H9 (cell line): ENCODE measurements at regions not wholly inside any gene's neighbourhood (a gene's known extent, or its start where the extent isn't known, plus 50 kb on each side); places are given as distances from the start of the nearest gene placed in this dataset.

Source experiments
- DNase-seq: peaks from one replicate; pipeline ENCODE4 v3.0.0-alpha.2; 2017
- H2AFZ ChIP-seq: one replicate; pipeline ENCODE4 v1.6.1; 2013; ENCODE audit warnings: mild to moderate bottlenecking, low read length, control low read depth, moderate library complexity
- H2AK5ac ChIP-seq: 2 replicates; pipeline ENCODE4 v1.6.1; 2013; ENCODE audit warnings: low read length, control low read depth, mixed read lengths; ENCODE audit not compliant: insufficient read length
- H2BK120ac ChIP-seq: one replicate; pipeline ENCODE4 v1.6.1; 2013; ENCODE audit warnings: low read depth, mild to moderate bottlenecking, low read length, control low read depth, inconsistent platforms; ENCODE audit not compliant: poor library complexity, severe bottlenecking
- H2BK12ac ChIP-seq: 2 replicates; pipeline ENCODE4 v1.6.1; 2013; ENCODE audit warnings: low read length, control low read depth, mixed read lengths, low read depth; ENCODE audit not compliant: insufficient read length
- H2BK15ac ChIP-seq: 2 replicates; pipeline ENCODE4 v1.6.1; 2013; ENCODE audit warnings: low read depth, low read length, control low read depth
- H2BK20ac ChIP-seq: one replicate; pipeline ENCODE4 v1.6.1; 2013; ENCODE audit warnings: low read depth, mild to moderate bottlenecking, low read length, control low read depth, inconsistent platforms; ENCODE audit not compliant: poor library complexity, severe bottlenecking
- H2BK5ac ChIP-seq: 2 replicates; pipeline ENCODE4 v1.6.1; 2013; ENCODE audit warnings: low read length, control low read depth, mixed read lengths; ENCODE audit not compliant: insufficient read length
- H3K14ac ChIP-seq: 2 replicates; pipeline ENCODE4 v1.6.1; 2013; ENCODE audit warnings: low read length, control low read depth; ENCODE audit not compliant: insufficient read depth
- H3K18ac ChIP-seq: 2 replicates; pipeline ENCODE4 v1.6.1; 2013; ENCODE audit warnings: low read depth, mild to moderate bottlenecking, mixed read lengths, low read length, control low read depth; ENCODE audit not compliant: insufficient read length
- H3K23ac ChIP-seq: 2 replicates; pipeline ENCODE4 v1.6.1; 2013; ENCODE audit warnings: low read length, control low read depth, mixed read lengths, low read depth; ENCODE audit not compliant: insufficient read length
- H3K23me2 ChIP-seq: 2 replicates; pipeline ENCODE4 v1.6.1; 2013; ENCODE audit warnings: low read depth, mild to moderate bottlenecking, mixed read lengths, low read length, control low read depth; ENCODE audit not compliant: insufficient read length, poor library complexity, severe bottlenecking
- H3K27ac ChIP-seq: 2 replicates; pipeline ENCODE4 v1.5.1; 2013; ENCODE audit warnings: low read length, control low read depth, mixed read lengths, low read depth; ENCODE audit not compliant: insufficient read length
- H3K27me3 ChIP-seq: 2 replicates; pipeline ENCODE4 v1.6.1; 2013; ENCODE audit warnings: low read length, control low read depth, inconsistent platforms; ENCODE audit not compliant: insufficient read depth
- H3K4ac ChIP-seq: 2 replicates; pipeline ENCODE4 v1.6.1; 2013; ENCODE audit warnings: low read depth, mild to moderate bottlenecking, control low read depth, inconsistent platforms, low read length, moderate library complexity
- H3K4me1 ChIP-seq: 2 replicates; pipeline ENCODE4 v1.6.1; 2013; ENCODE audit warnings: low read length, control low read depth, inconsistent platforms; ENCODE audit not compliant: insufficient read depth
- H3K4me2 ChIP-seq: 2 replicates; pipeline ENCODE4 v1.6.1; 2013; ENCODE audit warnings: low read length, control low read depth, mixed read lengths; ENCODE audit not compliant: insufficient read length, insufficient read depth
- H3K56ac ChIP-seq: 2 replicates; pipeline ENCODE4 v1.6.1; 2013; ENCODE audit warnings: low read depth, mild to moderate bottlenecking, mixed read lengths, low read length, control low read depth; ENCODE audit not compliant: insufficient read length
- H3K79me1 ChIP-seq: 2 replicates; pipeline ENCODE4 v1.6.1; 2013; ENCODE audit warnings: low read depth, mild to moderate bottlenecking, moderate library complexity, low read length, control low read depth, inconsistent platforms; ENCODE audit not compliant: insufficient read depth, poor library complexity, severe bottlenecking
- H3K79me2 ChIP-seq: 2 replicates; pipeline ENCODE4 v1.6.1; 2013; ENCODE audit warnings: low read length, control low read depth, inconsistent platforms; ENCODE audit not compliant: insufficient read depth
- H3K9ac ChIP-seq: 2 replicates; pipeline ENCODE4 v1.6.1; 2013; ENCODE audit warnings: low read length, control low read depth, mixed read lengths; ENCODE audit not compliant: insufficient read length; ENCODE audit errors: extremely low read depth
- H3K9me3 ChIP-seq: one replicate; pipeline ENCODE4 v1.6.1; 2013; ENCODE audit warnings: low read depth, low read length, inconsistent platforms; ENCODE audit not compliant: control insufficient read depth
- H3T11ph ChIP-seq: one replicate; pipeline ENCODE4 v1.6.1; 2013; ENCODE audit warnings: mild to moderate bottlenecking, low read length, control low read depth, inconsistent platforms
- H4K20me1 ChIP-seq: one replicate; pipeline ENCODE4 v1.6.1; 2013; ENCODE audit not compliant: control insufficient read depth, insufficient read length, insufficient read depth
- H4K5ac ChIP-seq: 2 replicates; pipeline ENCODE4 v1.6.1; 2013; ENCODE audit warnings: low read depth, mild to moderate bottlenecking, mixed read lengths, low read length, control low read depth; ENCODE audit not compliant: insufficient read length
- H4K8ac ChIP-seq: replicated peaks from 2 replicates; pipeline ENCODE4 v1.6.1; 2013; ENCODE audit warnings: low read length, control low read depth, mixed read lengths, low read depth; ENCODE audit not compliant: insufficient read length
- H4K91ac ChIP-seq: 2 replicates; pipeline ENCODE4 v1.6.1; 2013; ENCODE audit warnings: low read depth, mild to moderate bottlenecking, moderate library complexity, mixed read lengths, low read length, control low read depth; ENCODE audit not compliant: insufficient read length
- H3K27ac Mint-ChIP-seq, 3 experiments: 2 replicates in 2 of 3; 3 replicates in 1 of 3; pipeline ENCODE4 v1.8.0; 2020 to 2021; ENCODE audit warnings: mixed read lengths in 3 of 3, mild to moderate bottlenecking in 1 of 3, moderate library complexity in 1 of 3
- H3K27me3 Mint-ChIP-seq: 2 replicates; pipeline ENCODE4 v1.8.0; 2021; ENCODE audit warnings: low read depth, mild to moderate bottlenecking, moderate library complexity, mixed read lengths
- H3K36me3 Mint-ChIP-seq, 3 experiments: 2 replicates in 2 of 3; 3 replicates in 1 of 3; pipeline ENCODE4 v1.8.0; 2020 to 2021; ENCODE audit warnings: low read depth in 3 of 3, mixed read lengths in 3 of 3; ENCODE audit not compliant: insufficient read depth in 1 of 3
- H3K4me1 Mint-ChIP-seq, 2 experiments: 2 replicates each; pipeline ENCODE4 v1.8.0; 2020; ENCODE audit warnings: mixed read lengths in 2 of 2
- H3K4me3 Mint-ChIP-seq, 2 experiments: 2 replicates in 1 of 2; 3 replicates in 1 of 2; pipeline ENCODE4 v1.8.0; 2020 to 2021; ENCODE audit warnings: mild to moderate bottlenecking in 2 of 2, mixed read lengths in 2 of 2, moderate library complexity in 1 of 2
- H3K9me3 Mint-ChIP-seq, 2 experiments: 2 replicates in 1 of 2; 3 replicates in 1 of 2; pipeline ENCODE4 v1.8.0; 2020; ENCODE audit warnings: mild to moderate bottlenecking in 2 of 2, mixed read lengths in 2 of 2, moderate library complexity in 1 of 2
- WGBS: extraction: QIAGEN DNeasy Blood & Tissue Kit; methylation state at CpG from one replicate; pipeline ENCODE4 v1.1.7; 2013; ENCODE audit warnings: missing lambda C conversion rate, low lambda C conversion rate, mixed read lengths; ENCODE audit not compliant: insufficient read length; ENCODE audit errors: extremely low coverage; 5-methylcytosine and 5-hydroxymethylcytosine counted together
- TF ChIP-seq, protein P1 (sequence below): fragments of 200-600 bp; sonication (generic); conservative IDR thresholded peaks from 3 replicates; pipeline ENCODE4 v1.8.0; 2021; ENCODE audit warnings: antibody characterized with exemption, mild to moderate bottlenecking

DNA sequence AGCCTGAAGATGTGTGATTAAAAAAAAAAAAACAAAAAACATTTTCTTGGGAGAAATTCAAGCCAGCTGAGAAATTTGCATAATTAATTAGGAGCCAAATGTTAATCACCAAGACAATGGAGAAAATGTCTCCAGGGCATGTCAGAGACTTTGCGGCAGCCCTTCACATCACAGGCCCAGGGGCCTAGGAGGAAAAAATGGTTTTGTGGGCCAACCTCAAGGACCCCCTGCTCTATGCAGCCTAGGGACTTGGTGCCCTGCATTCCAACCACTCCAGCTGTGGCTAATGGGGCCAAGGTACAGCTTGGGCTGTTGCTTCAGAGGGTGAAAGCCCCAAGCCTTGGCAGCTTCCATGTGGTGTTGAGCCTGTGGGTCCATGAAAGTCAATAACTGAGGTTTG lies 241.9 kb upstream of the THUMPD2 start:
- DNase-seq, result no peak

More for the DNA sequence above, 241.9 kb upstream of the THUMPD2 start:
- Histone ChIP-seq H2BK120ac (no peak overlapping the region), H3K79me2 (no peaks in the 10 kb centered on the region), H4K8ac (no peak overlapping the region), H2AK5ac (no peak overlapping the region), H2BK12ac (no peak overlapping the region), H3K23me2 (no peaks in the 10 kb centered on the region), H2AFZ (no peak overlapping the region), H3T11ph (no peak overlapping the region), H3K27me3 (no peaks in the 10 kb centered on the region), H3K4me1 (no peaks in the 10 kb centered on the region), H4K5ac (no peak overlapping the region), H3K18ac (no peak overlapping the region), H3K79me1 (no peaks in the 10 kb centered on the region), H2BK20ac (no peak overlapping the region), H3K27ac (no peak overlapping the region), H3K4me2 (no peak overlapping the region), H4K20me1 (no peaks in the 10 kb centered on the region), H3K9ac (no peak overlapping the region), H3K23ac (no peak overlapping the region), H3K4ac (no peak overlapping the region), H2BK5ac (no peak overlapping the region), H3K9me3 (peaks cover 21% of the 10 kb centered on the region), H3K56ac (no peak overlapping the region), H4K91ac (no peak overlapping the region), H2BK15ac (no peak overlapping the region), H3K14ac (no peak overlapping the region)
- WGBS, result no CpG with 5 or more reads among the region's 1 CpG
- TF ChIP-seq, protein P1, sequence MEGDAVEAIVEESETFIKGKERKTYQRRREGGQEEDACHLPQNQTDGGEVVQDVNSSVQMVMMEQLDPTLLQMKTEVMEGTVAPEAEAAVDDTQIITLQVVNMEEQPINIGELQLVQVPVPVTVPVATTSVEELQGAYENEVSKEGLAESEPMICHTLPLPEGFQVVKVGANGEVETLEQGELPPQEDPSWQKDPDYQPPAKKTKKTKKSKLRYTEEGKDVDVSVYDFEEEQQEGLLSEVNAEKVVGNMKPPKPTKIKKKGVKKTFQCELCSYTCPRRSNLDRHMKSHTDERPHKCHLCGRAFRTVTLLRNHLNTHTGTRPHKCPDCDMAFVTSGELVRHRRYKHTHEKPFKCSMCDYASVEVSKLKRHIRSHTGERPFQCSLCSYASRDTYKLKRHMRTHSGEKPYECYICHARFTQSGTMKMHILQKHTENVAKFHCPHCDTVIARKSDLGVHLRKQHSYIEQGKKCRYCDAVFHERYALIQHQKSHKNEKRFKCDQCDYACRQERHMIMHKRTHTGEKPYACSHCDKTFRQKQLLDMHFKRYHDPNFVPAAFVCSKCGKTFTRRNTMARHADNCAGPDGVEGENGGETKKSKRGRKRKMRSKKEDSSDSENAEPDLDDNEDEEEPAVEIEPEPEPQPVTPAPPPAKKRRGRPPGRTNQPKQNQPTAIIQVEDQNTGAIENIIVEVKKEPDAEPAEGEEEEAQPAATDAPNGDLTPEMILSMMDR, result no peak
- H3K36me3 Mint-ChIP-seq, result peaks cover 27 to 34% (median 33%) of the 10 kb centered on the region in 3 experiments
- H3K27ac Mint-ChIP-seq, result no peak overlapping the region
- H3K4me3 Mint-ChIP-seq, result no peak overlapping the region
- no peaks in the 10 kb centered on the region for H3K4me1 Mint-ChIP-seq
- peaks cover 51 to 55% of the 10 kb centered on the region in 2 experiments for H3K9me3 Mint-ChIP-seq
- H3K27me3 Mint-ChIP-seq, result no peaks in the 10 kb centered on the region
